Neuronal stem cell (in vitro differentiated cells): ENCODE measurements at regions not wholly inside any gene's neighbourhood (a gene's known extent, or its start where the extent isn't known, plus 50 kb on each side); places are given as distances from the start of the nearest gene placed in this dataset.

ENCODE experiments used
- DNase-seq: peaks from one replicate; pipeline ENCODE4 v3.0.0-alpha.2; 2013; ENCODE audit warnings: low spot score
- H2AFZ ChIP-seq: one replicate; pipeline ENCODE4 v1.6.1; 2013; ENCODE audit warnings: mild to moderate bottlenecking, low read length, inconsistent platforms
- H2AK5ac ChIP-seq: 2 replicates; pipeline ENCODE4 v1.6.1; 2013; ENCODE audit warnings: low read depth, mild to moderate bottlenecking, inconsistent platforms, low read length, moderate library complexity, mixed read lengths
- H2BK120ac ChIP-seq: 2 replicates; pipeline ENCODE4 v1.6.1; 2013; ENCODE audit warnings: low read depth, mild to moderate bottlenecking, inconsistent platforms, low read length, moderate library complexity, mixed read lengths
- H2BK12ac ChIP-seq: one replicate; pipeline ENCODE4 v1.6.1; 2013; ENCODE audit warnings: low read length, inconsistent platforms
- H2BK15ac ChIP-seq: 2 replicates; pipeline ENCODE4 v1.6.1; 2013; ENCODE audit warnings: mild to moderate bottlenecking, low read length, inconsistent platforms, mixed read lengths
- H2BK5ac ChIP-seq: one replicate; pipeline ENCODE4 v1.6.1; 2013; ENCODE audit warnings: inconsistent platforms, mild to moderate bottlenecking, low read length, moderate library complexity
- H3K14ac ChIP-seq: one replicate; pipeline ENCODE4 v1.6.1; 2013; ENCODE audit warnings: low read length, inconsistent platforms
- H3K18ac ChIP-seq: 2 replicates; pipeline ENCODE4 v1.6.1; 2013; ENCODE audit warnings: low read length, inconsistent platforms
- H3K23ac ChIP-seq: 2 replicates; pipeline ENCODE4 v1.6.1; 2013; ENCODE audit warnings: low read depth, mild to moderate bottlenecking, mixed read lengths, low read length, inconsistent platforms; ENCODE audit not compliant: poor library complexity
- H3K27ac ChIP-seq: replicated peaks from 3 replicates; pipeline ENCODE4 v1.5.1; 2013; ENCODE audit warnings: low read length, inconsistent platforms
- H3K27me3 ChIP-seq, 3 experiments: 2 replicates each; pipeline ENCODE4 v1.6.1; 2013; ENCODE audit warnings: low read length in 3 of 3, mild to moderate bottlenecking in 2 of 3, inconsistent platforms in 1 of 3, low read depth in 1 of 3, mixed read lengths in 1 of 3, moderate library complexity in 1 of 3; ENCODE audit not compliant: control insufficient read depth in 3 of 3, insufficient read depth in 3 of 3
- H3K36me3 ChIP-seq, 2 donors: replicated peaks in 1 of 2; 2 replicates each; pipeline ENCODE4 v1.6.1; 2013; ENCODE audit warnings: low read length in 2 of 2; ENCODE audit not compliant: control insufficient read depth in 2 of 2, insufficient read depth in 2 of 2
- H3K4ac ChIP-seq: 2 replicates; pipeline ENCODE4 v1.6.1; 2013; ENCODE audit warnings: inconsistent platforms, mild to moderate bottlenecking, low read length, moderate library complexity
- H3K4me1 ChIP-seq, 2 donors: 1 replicate in 1 of 2; 2 replicates in 1 of 2; pipeline ENCODE4 v1.6.1; 2013; ENCODE audit warnings: low read length in 2 of 2, low read depth in 1 of 2; ENCODE audit not compliant: control insufficient read depth in 2 of 2, insufficient read depth in 1 of 2
- H3K4me2 ChIP-seq: one replicate; pipeline ENCODE4 v1.6.1; 2013; ENCODE audit warnings: mild to moderate bottlenecking, low read length, inconsistent platforms; ENCODE audit not compliant: insufficient read depth, poor library complexity, severe bottlenecking
- H3K4me3 ChIP-seq, 2 donors: 2 replicates each; pipeline ENCODE4 v1.5.1; 2013; ENCODE audit warnings: low read length in 2 of 2, mild to moderate bottlenecking in 2 of 2, inconsistent platforms in 1 of 2, moderate library complexity in 1 of 2
- H3K79me1 ChIP-seq: one replicate; pipeline ENCODE4 v1.6.1; 2013; ENCODE audit warnings: low read depth, mild to moderate bottlenecking, inconsistent platforms, low read length, moderate library complexity
- H3K9ac ChIP-seq: one replicate; pipeline ENCODE4 v1.6.1; 2013; ENCODE audit warnings: mild to moderate bottlenecking, low read depth, low read length, inconsistent platforms; ENCODE audit not compliant: poor library complexity
- H3K9me3 ChIP-seq, 2 donors: replicated peaks in 1 of 2; 2 replicates each; pipeline versions ENCODE3 to v1.6.1; 2013; ENCODE audit warnings: low read length in 2 of 2, mild to moderate bottlenecking in 2 of 2, inconsistent platforms in 1 of 2, low read depth in 1 of 2, mixed read lengths in 1 of 2, moderate library complexity in 1 of 2; ENCODE audit not compliant: control insufficient read depth in 2 of 2, insufficient read depth in 1 of 2
- H4K8ac ChIP-seq: one replicate; pipeline ENCODE4 v1.6.1; 2013; ENCODE audit warnings: low read depth, mild to moderate bottlenecking, inconsistent platforms, low read length, moderate library complexity
- H4K91ac ChIP-seq: one replicate; pipeline ENCODE4 v1.6.1; 2013; ENCODE audit warnings: low read length, low read depth, mild to moderate bottlenecking, inconsistent platforms; ENCODE audit not compliant: poor library complexity
- WGBS, 2 donors: extraction: QIAGEN DNeasy Blood & Tissue Kit; methylation state at CpG; one replicate each; pipeline ENCODE4 v1.1.7; 2013; ENCODE audit warnings: missing lambda C conversion rate in 2 of 2, mixed read lengths in 1 of 2; ENCODE audit not compliant: insufficient read length in 2 of 2, insufficient replicate concordance in 1 of 2; ENCODE audit errors: extremely low coverage in 2 of 2; 5-methylcytosine and 5-hydroxymethylcytosine counted together

DNA sequence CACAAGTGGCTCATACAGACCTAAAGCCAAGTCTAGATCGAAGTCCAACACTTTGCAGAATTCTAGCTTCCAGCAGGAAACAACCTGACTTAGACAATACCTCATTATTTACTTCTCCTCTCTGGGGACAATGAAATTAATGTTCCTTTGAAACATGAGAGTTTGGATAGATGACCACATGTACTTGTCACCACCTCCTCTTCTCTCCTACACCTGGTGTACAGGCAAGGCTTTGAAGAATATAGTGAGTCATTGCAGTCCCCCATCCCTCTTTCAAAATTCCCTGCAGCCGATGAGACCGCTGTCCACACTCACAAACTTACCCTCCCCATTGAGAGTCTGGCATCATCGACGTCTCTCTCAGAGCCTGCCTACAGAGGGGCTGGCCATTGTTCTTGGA, 189.0 kb upstream of the HES1 start:
- H3K9ac ChIP-seq: no peak overlapping the region
- no peak overlapping the region for H2BK5ac ChIP-seq
- WGBS, 2 donors: no CpG with 5 or more reads among the region's 5 CpGs
- peaks cover 24 to 25% of the 10 kb centered on the region in 2 donors for H3K4me1 ChIP-seq
- no peaks in the 10 kb centered on the region for H3K9me3 ChIP-seq
- H2AK5ac ChIP-seq: no peak overlapping the region
- H2BK15ac ChIP-seq: no peak overlapping the region
- H3K4me3 ChIP-seq: no peak overlapping the region
- H4K8ac ChIP-seq: no peak overlapping the region
- H4K91ac ChIP-seq: no peak overlapping the region
- H2AFZ ChIP-seq: no peak overlapping the region
- no peak for DNase-seq
- no peaks in the 10 kb centered on the region for H3K36me3 ChIP-seq
- no peak overlapping the region for H2BK120ac ChIP-seq
- no peak overlapping the region for H3K18ac ChIP-seq
- no peak overlapping the region for H3K4me2 ChIP-seq
- no peak overlapping the region for H2BK12ac ChIP-seq
- no peak overlapping the region for H3K4ac ChIP-seq
- no peak overlapping the region for H3K23ac ChIP-seq
- H3K79me1 ChIP-seq: no peaks in the 10 kb centered on the region
- H3K27ac ChIP-seq: no peak overlapping the region
- H3K27me3 ChIP-seq: peaks cover 0 to 3% (median 0%) of the 10 kb centered on the region in 3 experiments
- no peak overlapping the region for H3K14ac ChIP-seq

- no peak overlapping the region for H4K8ac ChIP-seq
- H2BK12ac ChIP-seq: no peak overlapping the region
- H3K27ac ChIP-seq: no peak overlapping the region
- H3K4me3 ChIP-seq: no peak overlapping the region
- no peak for DNase-seq
- no peak overlapping the region for H3K18ac ChIP-seq
- no CpG with 5 or more reads among the region's 6 CpGs for WGBS, 2 donors
- H3K14ac ChIP-seq: no peak overlapping the region
- no peak overlapping the region for H2BK5ac ChIP-seq
- H3K4ac ChIP-seq: no peak overlapping the region
- no peak overlapping the region for H2BK120ac ChIP-seq
- H3K9ac ChIP-seq: no peak overlapping the region
- H3K36me3 ChIP-seq: no peaks in the 10 kb centered on the region
- no peak overlapping the region for H2AK5ac ChIP-seq
- no peaks in the 10 kb centered on the region for H3K79me1 ChIP-seq
- H3K9me3 ChIP-seq: no peaks in the 10 kb centered on the region
- no peak overlapping the region for H2AFZ ChIP-seq
- H2BK15ac ChIP-seq: no peak overlapping the region
- H4K91ac ChIP-seq: no peak overlapping the region
- no peak overlapping the region for H3K4me2 ChIP-seq
- H3K4me1 ChIP-seq: peaks cover 22 to 24% of the 10 kb centered on the region in 2 donors
- H3K23ac ChIP-seq: no peak overlapping the region
- peaks cover 0 to 3% (median 0%) of the 10 kb centered on the region in 3 experiments for H3K27me3 ChIP-seq
Measured at GRCh38 chr3:193947596-193947995, 188.4 kb upstream of the HES1 start.

DNA sequence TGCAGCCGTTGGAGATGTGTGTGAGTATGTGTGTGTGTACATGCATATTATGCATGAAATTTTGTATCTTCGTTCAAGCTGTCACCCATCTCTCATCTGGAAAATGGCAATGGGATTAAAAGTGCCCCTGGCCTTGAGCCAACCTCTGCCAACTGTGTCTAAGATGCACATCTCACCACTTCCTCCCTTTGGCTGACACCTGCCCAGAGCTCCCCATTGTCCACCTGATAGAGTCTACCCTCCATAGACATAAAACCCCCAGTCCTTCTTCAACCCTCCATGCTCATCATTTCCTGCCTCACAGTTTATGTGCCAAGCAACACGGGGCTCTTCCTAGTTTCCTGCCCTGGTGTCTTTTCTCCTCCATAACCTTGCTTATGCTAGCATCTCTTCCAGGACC, 187.5 kb upstream of the HES1 start:
- Histone ChIP-seq H2BK5ac (no peak overlapping the region), H3K4ac (no peak overlapping the region), H3K9me3 (peaks cover 2 to 4% of the 10 kb centered on the region in 2 donors), H3K4me3 (no peak overlapping the region), H3K14ac (no peak overlapping the region), H3K4me2 (no peak overlapping the region), H3K9ac (no peak overlapping the region), H2BK12ac (no peak overlapping the region), H3K36me3 (no peaks in the 10 kb centered on the region), H3K23ac (no peak overlapping the region), H2BK15ac (no peak overlapping the region), H3K27ac (no peak overlapping the region), H3K79me1 (no peaks in the 10 kb centered on the region), H3K4me1 (peaks cover 14 to 16% of the 10 kb centered on the region in 2 donors), H3K27me3 (peaks cover 0 to 3% (median 0%) of the 10 kb centered on the region in 3 experiments), H4K8ac (no peak overlapping the region), H2BK120ac (no peak overlapping the region), H4K91ac (no peak overlapping the region), H3K18ac (no peak overlapping the region), H2AFZ (no peak overlapping the region), H2AK5ac (no peak overlapping the region)
- no CpG with 5 or more reads among the region's 3 CpGs for WGBS, 2 donors
- no peak for DNase-seq

DNA sequence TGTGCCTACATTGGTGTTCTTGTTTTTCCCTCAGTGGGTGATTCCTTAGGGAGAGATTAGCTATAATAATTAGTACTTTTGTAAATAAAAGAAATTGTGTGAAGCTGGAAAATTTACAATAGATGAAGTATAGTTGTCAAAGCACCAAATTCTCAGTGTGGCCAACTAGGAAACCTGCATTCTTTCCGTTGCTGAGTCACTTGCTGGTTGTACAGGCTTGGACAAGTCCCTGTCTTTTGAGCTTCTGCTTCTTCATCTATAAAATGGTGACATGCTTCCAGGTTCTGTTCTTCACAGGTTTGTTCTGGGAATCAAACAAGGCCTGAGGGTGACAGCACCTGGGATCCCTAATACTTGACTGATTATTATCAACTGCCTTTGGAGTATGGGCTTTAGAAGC, 184.1 kb upstream of the HES1 start:
- DNase-seq: no peak
- H2BK15ac ChIP-seq: no peak overlapping the region
- H3K4me2 ChIP-seq: no peak overlapping the region
- H2AK5ac ChIP-seq: no peak overlapping the region
- no peak overlapping the region for H2BK12ac ChIP-seq
- H3K4me3 ChIP-seq: no peak overlapping the region
- no peak overlapping the region for H2AFZ ChIP-seq
- WGBS, 2 donors: no CpG with 5 or more reads among the region's 1 CpG
- H2BK5ac ChIP-seq: no peak overlapping the region
- H3K4me1 ChIP-seq: peaks cover 0 to under 1% of the 10 kb centered on the region in 2 donors
- H3K23ac ChIP-seq: no peak overlapping the region
- H3K18ac ChIP-seq: no peak overlapping the region
- H3K14ac ChIP-seq: no peak overlapping the region
- peaks cover 9 to 32% of the 10 kb centered on the region in 2 donors for H3K9me3 ChIP-seq
- H3K9ac ChIP-seq: no peak overlapping the region
- no peak overlapping the region for H4K91ac ChIP-seq
- H3K27ac ChIP-seq: no peak overlapping the region
- H3K36me3 ChIP-seq: no peaks in the 10 kb centered on the region
- H2BK120ac ChIP-seq: no peak overlapping the region
- no peak overlapping the region for H3K4ac ChIP-seq
- no peak overlapping the region for H4K8ac ChIP-seq
- H3K79me1 ChIP-seq: no peaks in the 10 kb centered on the region
- no peaks in the 10 kb centered on the region for H3K27me3 ChIP-seq
